ENCODE measurements at regions not wholly inside any gene's neighbourhood (a gene's known extent, or its start where the extent isn't known, plus 50 kb on each side); places are given as distances from the start of the nearest gene placed in this dataset.

- TF ChIP-seq, protein P1, sequence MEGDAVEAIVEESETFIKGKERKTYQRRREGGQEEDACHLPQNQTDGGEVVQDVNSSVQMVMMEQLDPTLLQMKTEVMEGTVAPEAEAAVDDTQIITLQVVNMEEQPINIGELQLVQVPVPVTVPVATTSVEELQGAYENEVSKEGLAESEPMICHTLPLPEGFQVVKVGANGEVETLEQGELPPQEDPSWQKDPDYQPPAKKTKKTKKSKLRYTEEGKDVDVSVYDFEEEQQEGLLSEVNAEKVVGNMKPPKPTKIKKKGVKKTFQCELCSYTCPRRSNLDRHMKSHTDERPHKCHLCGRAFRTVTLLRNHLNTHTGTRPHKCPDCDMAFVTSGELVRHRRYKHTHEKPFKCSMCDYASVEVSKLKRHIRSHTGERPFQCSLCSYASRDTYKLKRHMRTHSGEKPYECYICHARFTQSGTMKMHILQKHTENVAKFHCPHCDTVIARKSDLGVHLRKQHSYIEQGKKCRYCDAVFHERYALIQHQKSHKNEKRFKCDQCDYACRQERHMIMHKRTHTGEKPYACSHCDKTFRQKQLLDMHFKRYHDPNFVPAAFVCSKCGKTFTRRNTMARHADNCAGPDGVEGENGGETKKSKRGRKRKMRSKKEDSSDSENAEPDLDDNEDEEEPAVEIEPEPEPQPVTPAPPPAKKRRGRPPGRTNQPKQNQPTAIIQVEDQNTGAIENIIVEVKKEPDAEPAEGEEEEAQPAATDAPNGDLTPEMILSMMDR (IDR thresholded peaks at IDR 0.05): no peak
- no peak for TF ChIP-seq POLR2AphosphoS5 (IDR thresholded peaks at IDR 0.05)
Observed at GRCh38 chrX:94942603-94943002, 1268.6 kb downstream of the FAM133A start.
